Endothelial cell (in vitro differentiated cells): ENCODE measurements at regions not wholly inside any gene's neighbourhood (a gene's known extent, or its start where the extent isn't known, plus 50 kb on each side); places are given as distances from the start of the nearest gene placed in this dataset.

Source experiments
- DNase-seq: peaks from one replicate; pipeline ENCODE4 v3.0.0; 2021; ENCODE audit warnings: low spot score
- H3K27ac Mint-ChIP-seq: one replicate; pipeline ENCODE4 v1.8.0; 2021; ENCODE audit warnings: mixed read lengths, inconsistent platforms; ENCODE audit not compliant: unreplicated experiment
- H3K27me3 Mint-ChIP-seq: one replicate; pipeline ENCODE4 v1.8.0; 2021; ENCODE audit warnings: mild to moderate bottlenecking, moderate library complexity, mixed read lengths, inconsistent platforms; ENCODE audit not compliant: unreplicated experiment
- H3K36me3 Mint-ChIP-seq: one replicate; pipeline ENCODE4 v1.8.0; 2021; ENCODE audit warnings: mild to moderate bottlenecking, low read depth, mixed read lengths, inconsistent platforms; ENCODE audit not compliant: unreplicated experiment
- H3K4me1 Mint-ChIP-seq: one replicate; pipeline ENCODE4 v1.8.0; 2021; ENCODE audit warnings: mild to moderate bottlenecking, mixed read lengths, inconsistent platforms; ENCODE audit not compliant: unreplicated experiment
- H3K4me3 Mint-ChIP-seq: one replicate; pipeline ENCODE4 v1.8.0; 2021; ENCODE audit warnings: mild to moderate bottlenecking, mixed read lengths, inconsistent platforms; ENCODE audit not compliant: unreplicated experiment
- H3K9me3 Mint-ChIP-seq: one replicate; pipeline ENCODE4 v1.8.0; 2021; ENCODE audit warnings: mixed read lengths, inconsistent platforms; ENCODE audit not compliant: unreplicated experiment
- TF ChIP-seq, protein P1 (sequence below): fragments of 200-600 bp; sonication (generic); IDR thresholded peaks from one replicate; pipeline ENCODE4 v1.5.0; 2021; ENCODE audit warnings: antibody characterized with exemption; ENCODE audit not compliant: unreplicated experiment

DNA sequence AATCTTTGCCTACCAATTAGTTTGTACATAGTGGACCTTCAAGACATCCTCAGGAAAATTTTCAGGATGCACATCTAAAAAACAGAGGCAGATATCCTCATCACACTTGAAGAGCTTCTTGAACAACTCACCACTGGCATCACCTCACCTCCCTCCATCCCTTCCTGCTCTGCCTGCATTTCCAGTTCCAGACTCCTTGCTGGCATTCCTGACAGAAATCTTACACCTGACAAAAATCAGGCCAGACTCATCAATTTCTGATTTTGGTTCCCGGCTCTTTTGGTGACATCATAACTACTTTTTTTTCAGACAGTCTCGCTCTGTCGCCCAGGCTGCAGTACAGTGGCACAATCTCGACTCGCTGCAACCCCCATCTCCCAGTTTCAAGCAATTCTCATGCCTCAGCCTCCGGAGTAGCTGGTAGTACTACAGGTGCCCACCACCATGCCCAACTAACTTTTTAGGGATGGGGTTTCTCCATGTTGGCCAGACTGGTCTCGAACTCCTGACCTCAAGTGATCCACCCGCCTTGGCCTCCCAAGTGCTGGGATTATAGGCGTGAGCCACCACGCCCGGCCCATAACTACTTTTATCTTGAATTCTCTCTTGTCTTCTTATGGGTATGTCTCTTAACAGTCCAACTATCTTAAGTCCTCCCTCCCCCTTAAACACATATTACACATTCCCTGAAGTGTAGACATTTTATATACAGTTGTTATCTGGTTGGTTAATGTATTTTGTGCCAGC is 216.6 kb upstream of the IL12A start:
- no peak overlapping the region for H3K27ac Mint-ChIP-seq
- DNase-seq: no peak
- H3K36me3 Mint-ChIP-seq: no peaks in the 10 kb centered on the region
- peaks cover 2% of the 10 kb centered on the region for H3K27me3 Mint-ChIP-seq
- H3K4me3 Mint-ChIP-seq: no peak overlapping the region
- peaks cover 46% of the 10 kb centered on the region for H3K4me1 Mint-ChIP-seq
- no peaks in the 10 kb centered on the region for H3K9me3 Mint-ChIP-seq
- TF ChIP-seq, protein P1, sequence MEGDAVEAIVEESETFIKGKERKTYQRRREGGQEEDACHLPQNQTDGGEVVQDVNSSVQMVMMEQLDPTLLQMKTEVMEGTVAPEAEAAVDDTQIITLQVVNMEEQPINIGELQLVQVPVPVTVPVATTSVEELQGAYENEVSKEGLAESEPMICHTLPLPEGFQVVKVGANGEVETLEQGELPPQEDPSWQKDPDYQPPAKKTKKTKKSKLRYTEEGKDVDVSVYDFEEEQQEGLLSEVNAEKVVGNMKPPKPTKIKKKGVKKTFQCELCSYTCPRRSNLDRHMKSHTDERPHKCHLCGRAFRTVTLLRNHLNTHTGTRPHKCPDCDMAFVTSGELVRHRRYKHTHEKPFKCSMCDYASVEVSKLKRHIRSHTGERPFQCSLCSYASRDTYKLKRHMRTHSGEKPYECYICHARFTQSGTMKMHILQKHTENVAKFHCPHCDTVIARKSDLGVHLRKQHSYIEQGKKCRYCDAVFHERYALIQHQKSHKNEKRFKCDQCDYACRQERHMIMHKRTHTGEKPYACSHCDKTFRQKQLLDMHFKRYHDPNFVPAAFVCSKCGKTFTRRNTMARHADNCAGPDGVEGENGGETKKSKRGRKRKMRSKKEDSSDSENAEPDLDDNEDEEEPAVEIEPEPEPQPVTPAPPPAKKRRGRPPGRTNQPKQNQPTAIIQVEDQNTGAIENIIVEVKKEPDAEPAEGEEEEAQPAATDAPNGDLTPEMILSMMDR: no peak

DNA sequence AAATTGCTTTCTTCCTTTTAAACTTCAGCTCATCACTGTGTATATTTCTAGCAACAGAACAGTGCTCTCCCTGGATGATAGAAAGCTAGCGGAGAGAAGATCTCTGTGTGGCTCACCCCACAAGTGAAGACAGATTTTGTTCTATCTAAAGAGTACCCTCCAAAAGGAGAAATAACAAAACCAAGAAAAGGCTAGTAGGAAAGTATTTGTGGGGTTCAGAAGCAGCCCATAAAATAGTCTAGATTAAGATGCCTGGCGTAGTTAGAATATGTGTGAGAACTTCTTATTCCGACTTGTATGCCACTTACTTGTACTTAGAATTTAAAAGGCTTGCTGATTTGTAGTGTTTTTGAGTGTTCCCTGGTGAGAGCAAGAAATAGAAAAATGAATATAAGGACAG is 214.9 kb upstream of the IL12A start:
- H3K27ac Mint-ChIP-seq: no peak overlapping the region
- no peaks in the 10 kb centered on the region for H3K9me3 Mint-ChIP-seq
- H3K4me3 Mint-ChIP-seq: no peak overlapping the region
- peaks cover 2% of the 10 kb centered on the region for H3K27me3 Mint-ChIP-seq
- H3K36me3 Mint-ChIP-seq: no peaks in the 10 kb centered on the region
- DNase-seq: no peak
- TF ChIP-seq, protein P1: no peak
- H3K4me1 Mint-ChIP-seq: peaks cover 34% of the 10 kb centered on the region

DNA sequence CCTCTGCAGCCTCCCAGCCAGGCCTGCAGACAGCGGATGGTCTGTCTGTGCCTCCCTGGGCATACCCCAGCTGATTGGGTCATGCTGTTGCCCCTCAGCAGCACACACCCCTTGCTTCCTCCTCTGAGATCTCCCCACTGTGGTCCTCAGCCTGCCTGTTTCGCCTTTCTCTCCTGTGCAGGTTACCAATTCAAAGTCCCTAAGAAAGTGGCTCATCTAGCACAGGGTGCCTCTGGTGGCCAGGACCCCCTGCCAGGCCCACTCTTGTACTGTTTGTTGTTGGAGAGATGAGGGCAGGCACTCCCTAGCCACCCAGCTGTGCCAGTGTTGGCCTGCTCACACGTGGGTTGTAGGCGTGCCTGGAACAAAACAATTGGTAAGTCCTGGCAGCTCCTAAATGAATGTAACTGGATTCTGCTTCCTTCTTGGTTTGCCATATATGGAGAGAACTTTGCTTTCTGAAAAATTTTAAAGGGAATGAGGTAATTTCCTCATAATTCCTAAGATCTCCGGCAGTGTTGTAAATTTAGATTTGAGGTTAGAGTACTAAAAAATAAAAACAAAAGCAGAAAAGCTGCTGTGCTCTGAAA is 213.2 kb upstream of the IL12A start:
- Mint-ChIP-seq H3K27ac (peak overlapping the region; percentile 48), H3K4me1 (peaks cover 33% of the 10 kb centered on the region), H3K27me3 (peaks cover 2% of the 10 kb centered on the region), H3K9me3 (no peaks in the 10 kb centered on the region), H3K36me3 (no peaks in the 10 kb centered on the region), H3K4me3 (no peak overlapping the region)
- TF ChIP-seq, protein P1: no peak
- no peak for DNase-seq

DNA sequence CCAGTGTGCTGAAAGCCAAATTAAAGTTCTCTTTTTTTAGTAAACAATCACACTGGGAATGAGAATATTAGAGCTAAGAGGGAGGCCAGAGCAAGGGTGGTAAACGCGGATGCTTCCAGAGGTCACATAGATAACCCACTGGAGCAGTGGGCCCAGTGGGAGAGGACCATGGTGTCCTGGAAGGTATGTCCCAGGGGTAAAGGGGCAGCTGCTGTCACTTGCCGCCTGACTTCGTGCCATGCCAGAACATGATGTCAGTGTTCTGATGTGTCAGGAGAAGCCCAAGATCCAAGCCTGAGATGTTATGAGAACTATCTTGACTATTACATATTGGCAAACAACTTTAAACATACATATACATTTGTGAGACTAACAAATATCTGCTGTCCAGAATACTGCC is 211.9 kb upstream of the IL12A start:
- Mint-ChIP-seq H3K36me3 (no peaks in the 10 kb centered on the region), H3K4me3 (no peak overlapping the region), H3K9me3 (no peaks in the 10 kb centered on the region), H3K27me3 (peaks cover 2% of the 10 kb centered on the region), H3K27ac (peak overlapping the region; percentile 57), H3K4me1 (peaks cover 29% of the 10 kb centered on the region)
- TF ChIP-seq, protein P1: no peak
- DNase-seq: no peak

DNA sequence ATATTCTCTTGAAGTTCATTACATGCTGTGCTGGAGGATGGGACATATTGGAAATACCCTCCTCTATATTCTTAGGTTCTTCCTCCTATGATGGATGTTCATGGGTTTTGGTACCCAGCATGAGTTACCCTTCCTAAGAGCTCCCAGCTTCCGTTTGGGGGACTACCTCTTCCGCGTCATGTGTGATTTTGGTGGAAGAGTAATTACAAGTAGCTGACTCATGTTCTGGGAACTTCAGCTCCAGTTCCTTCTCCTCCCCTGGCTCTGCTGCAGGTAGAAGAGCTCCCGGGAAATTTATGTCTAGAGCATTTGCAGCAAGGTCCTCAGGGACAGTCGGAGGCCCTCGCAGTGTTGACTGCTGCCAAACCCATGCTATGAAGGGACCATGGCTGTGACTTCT is 208.8 kb upstream of the IL12A start:
- Mint-ChIP-seq H3K36me3 (no peaks in the 10 kb centered on the region), H3K4me1 (peaks cover 9% of the 10 kb centered on the region)

More for the DNA sequence above, 208.8 kb upstream of the IL12A start:
- no peak for DNase-seq
- Mint-ChIP-seq H3K9me3 (no peaks in the 10 kb centered on the region), H3K4me3 (no peak overlapping the region), H3K27ac (no peak overlapping the region), H3K27me3 (no peaks in the 10 kb centered on the region)
- TF ChIP-seq, protein P1: no peak
